Uterus (tissue), 2 donors: ENCODE measurements at regions not wholly inside any gene's neighbourhood (a gene's known extent, or its start where the extent isn't known, plus 50 kb on each side); places are given as distances from the start of the nearest gene placed in this dataset.

Source experiments
- POLR2A ChIP-seq, 2 donors: fragments of 450-650 bp; IDR thresholded peaks; one replicate each; pipeline ENCODE4 v1.6.1; 2016; ENCODE audit warnings: antibody characterized with exemption in 2 of 2, mild to moderate bottlenecking in 1 of 2, moderate library complexity in 1 of 2
- TF ChIP-seq, protein P1 (sequence below), 4 experiments: fragments of 200-600 bp in 2 of 4; fragments of 450-650 bp in 2 of 4; sonication (generic) in 2 of 4; IDR thresholded peaks; one replicate each; pipeline ENCODE4 v1.5.1; 2016 to 2019; ENCODE audit warnings: antibody characterized with exemption in 4 of 4, mild to moderate bottlenecking in 2 of 4, moderate library complexity in 1 of 4

DNA sequence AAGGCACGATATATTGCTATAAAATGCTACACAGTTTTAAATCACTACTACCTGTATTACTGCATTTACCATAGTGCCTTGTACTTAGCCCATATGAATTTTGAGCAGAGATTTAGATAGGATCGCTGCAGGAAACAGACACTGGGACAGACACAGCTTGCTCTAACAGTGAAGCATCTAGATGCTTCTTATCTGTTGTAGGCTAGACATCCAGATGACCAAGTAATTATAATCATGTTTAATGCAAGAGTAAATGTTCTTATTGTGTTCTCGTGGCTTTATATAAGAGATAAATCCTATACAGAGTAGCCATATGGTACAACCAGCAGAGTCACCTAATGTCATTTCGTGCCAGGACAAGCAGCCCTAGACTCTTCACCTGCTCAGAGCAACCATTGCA, 92.8 kb downstream of the ASCL1 start:
- no peak for TF ChIP-seq POLR2A (IDR thresholded peaks at IDR 0.05)
- TF ChIP-seq, protein P1, sequence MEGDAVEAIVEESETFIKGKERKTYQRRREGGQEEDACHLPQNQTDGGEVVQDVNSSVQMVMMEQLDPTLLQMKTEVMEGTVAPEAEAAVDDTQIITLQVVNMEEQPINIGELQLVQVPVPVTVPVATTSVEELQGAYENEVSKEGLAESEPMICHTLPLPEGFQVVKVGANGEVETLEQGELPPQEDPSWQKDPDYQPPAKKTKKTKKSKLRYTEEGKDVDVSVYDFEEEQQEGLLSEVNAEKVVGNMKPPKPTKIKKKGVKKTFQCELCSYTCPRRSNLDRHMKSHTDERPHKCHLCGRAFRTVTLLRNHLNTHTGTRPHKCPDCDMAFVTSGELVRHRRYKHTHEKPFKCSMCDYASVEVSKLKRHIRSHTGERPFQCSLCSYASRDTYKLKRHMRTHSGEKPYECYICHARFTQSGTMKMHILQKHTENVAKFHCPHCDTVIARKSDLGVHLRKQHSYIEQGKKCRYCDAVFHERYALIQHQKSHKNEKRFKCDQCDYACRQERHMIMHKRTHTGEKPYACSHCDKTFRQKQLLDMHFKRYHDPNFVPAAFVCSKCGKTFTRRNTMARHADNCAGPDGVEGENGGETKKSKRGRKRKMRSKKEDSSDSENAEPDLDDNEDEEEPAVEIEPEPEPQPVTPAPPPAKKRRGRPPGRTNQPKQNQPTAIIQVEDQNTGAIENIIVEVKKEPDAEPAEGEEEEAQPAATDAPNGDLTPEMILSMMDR (IDR thresholded peaks at IDR 0.05): no peak
